NB4 (cell line): ENCODE measurements at regions not wholly inside any gene's neighbourhood (a gene's known extent, or its start where the extent isn't known, plus 50 kb on each side); places are given as distances from the start of the nearest gene placed in this dataset.

Source experiments
- CTCF ChIP-seq: IDR thresholded peaks from one replicate; pipeline ENCODE4 v1.5.1; 2012; ENCODE audit warnings: low read depth, low read length
- MYC ChIP-seq: IDR thresholded peaks from 2 replicates; pipeline ENCODE4 v1.6.1; 2011; ENCODE audit warnings: low read depth, low read length
- POLR2A ChIP-seq: IDR thresholded peaks from 2 replicates; pipeline ENCODE4 v1.6.1; 2011; ENCODE audit warnings: mild to moderate bottlenecking; ENCODE audit not compliant: insufficient read length; ENCODE audit errors: extremely low read depth

GRCh38 chr20:60219231-60219630 is 261.0 kb downstream of the CDH26 start:
- TF ChIP-seq CTCF (no peak), POLR2A (no peak), MYC (no peak)
